ENCODE measurements at regions not wholly inside any gene's neighbourhood (a gene's known extent, or its start where the extent isn't known, plus 50 kb on each side); places are given as distances from the start of the nearest gene placed in this dataset.

DNA sequence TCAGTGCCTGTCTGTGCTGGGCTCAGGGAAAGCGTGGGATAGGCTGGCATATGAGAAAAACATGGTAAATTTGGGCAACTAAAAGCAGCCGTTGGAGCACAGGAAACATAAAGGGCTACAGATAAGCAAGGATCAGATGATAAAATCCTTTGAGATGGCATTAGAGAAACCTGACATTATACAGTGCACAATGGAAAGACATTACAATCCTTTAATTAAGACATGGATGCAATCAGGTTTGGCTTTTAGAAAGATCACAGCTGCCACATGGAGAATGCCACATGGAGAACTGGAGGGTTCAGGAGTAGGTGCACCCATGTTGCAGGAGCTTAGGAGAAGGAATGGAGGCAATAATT, 117.3 kb downstream of the CDC42EP3 start:
- Histone ChIP-seq H4K91ac (ENCODE audit: insufficient read depth, low read depth, low read length) (no peak overlapping the region), H2AK9ac (replicated peaks; ENCODE audit: low read depth, low read length, poor library complexity) (no peak overlapping the region), H2AFZ (replicated peaks; ENCODE audit: low read length, poor library complexity) (no peak overlapping the region), H4K20me1 (ENCODE audit: insufficient read depth, low read length) (no peaks in the 10 kb centered on the region), H4K8ac (ENCODE audit: low read depth in 2 of 2, low read length in 2 of 2) (no peak overlapping the region), H2BK15ac (ENCODE audit: low read depth, low read length) (no peak overlapping the region), H3K27ac (ENCODE audit: insufficient read depth, low read length) (no peak overlapping the region), H3K9me1 (ENCODE audit: insufficient read depth, low read length) (no peaks in the 10 kb centered on the region; the same call in 1 of the 2 replicates), H3K79me1 (ENCODE audit: low read depth in 1 of 2, low read length in 2 of 2) (no peaks in the 10 kb centered on the region), H3K18ac (ENCODE audit: low read depth, low read length) (no peak overlapping the region), H2BK20ac (ENCODE audit: low read depth, low read length) (no peak overlapping the region), H3K9ac (ENCODE audit: low read depth, low read length) (no peak overlapping the region), H3K56ac (ENCODE audit: extremely low read depth, insufficient read depth, low read length) (no peak overlapping the region), H3K4me3 (ENCODE audit: insufficient read depth, low read depth, low read length) (no peak overlapping the region), H3K36me3 (ENCODE audit: control insufficient read depth, insufficient read depth, low read length) (no peaks in the 10 kb centered on the region), H3K27me3 (ENCODE audit: control insufficient read depth, insufficient read depth, low read length) (0 out of 2 replicates have a peak, but pooled peaks cover 1% of the 10 kb centered on the region), H3K4ac (ENCODE audit: low read depth, low read length) (no peak overlapping the region), H3K4me1 (ENCODE audit: control insufficient read depth, insufficient read depth, low read length) (no peaks in the 10 kb centered on the region), H3K9me3 (ENCODE audit: control insufficient read depth, insufficient read depth, low read length) (no peaks in the 10 kb centered on the region), H3K23ac (ENCODE audit: low read depth, low read length) (no peak overlapping the region), H2AK5ac (ENCODE audit: low read depth, low read length) (no peak overlapping the region), H2BK5ac (ENCODE audit: low read depth, low read length, poor library complexity, severe bottlenecking) (no peak overlapping the region), H4K5ac (ENCODE audit: low read depth, low read length) (no peak overlapping the region), H3K14ac (replicated peaks; ENCODE audit: low read depth, low read length) (no peak overlapping the region), H2BK120ac (ENCODE audit: low read depth, low read length) (no peak overlapping the region), H3K4me2 (ENCODE audit: low read depth, low read length) (no peak overlapping the region)
- POLR2A ChIA-PET (ENCODE audit: unreplicated experiment), result no interaction called here
- ATAC-seq (ENCODE audit: low read depth), result no peak
- in situ Hi-C loops (cut with MboI; ENCODE audit: low sequenced_read_pairs), result no loop called here
- dilution Hi-C loops (cut with HindIII; ENCODE audit: low sequenced_read_pairs, unreplicated experiment), result no loop called here
- BruUV-seq (replicated peaks), result no TSS peak
- WGBS, 2 experiments (ENCODE audit: extremely low coverage in 2 of 2, insufficient read length in 1 of 2), result no CpG with 5 or more reads among the region's 2 CpGs
- DNase-seq, result no peak
- TF ChIP-seq, protein P1, sequence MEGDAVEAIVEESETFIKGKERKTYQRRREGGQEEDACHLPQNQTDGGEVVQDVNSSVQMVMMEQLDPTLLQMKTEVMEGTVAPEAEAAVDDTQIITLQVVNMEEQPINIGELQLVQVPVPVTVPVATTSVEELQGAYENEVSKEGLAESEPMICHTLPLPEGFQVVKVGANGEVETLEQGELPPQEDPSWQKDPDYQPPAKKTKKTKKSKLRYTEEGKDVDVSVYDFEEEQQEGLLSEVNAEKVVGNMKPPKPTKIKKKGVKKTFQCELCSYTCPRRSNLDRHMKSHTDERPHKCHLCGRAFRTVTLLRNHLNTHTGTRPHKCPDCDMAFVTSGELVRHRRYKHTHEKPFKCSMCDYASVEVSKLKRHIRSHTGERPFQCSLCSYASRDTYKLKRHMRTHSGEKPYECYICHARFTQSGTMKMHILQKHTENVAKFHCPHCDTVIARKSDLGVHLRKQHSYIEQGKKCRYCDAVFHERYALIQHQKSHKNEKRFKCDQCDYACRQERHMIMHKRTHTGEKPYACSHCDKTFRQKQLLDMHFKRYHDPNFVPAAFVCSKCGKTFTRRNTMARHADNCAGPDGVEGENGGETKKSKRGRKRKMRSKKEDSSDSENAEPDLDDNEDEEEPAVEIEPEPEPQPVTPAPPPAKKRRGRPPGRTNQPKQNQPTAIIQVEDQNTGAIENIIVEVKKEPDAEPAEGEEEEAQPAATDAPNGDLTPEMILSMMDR (conservative IDR thresholded peaks at IDR 0.05; ENCODE audit: low read depth, low read length), result no peak
- TF ChIP-seq MXI1 (IDR thresholded peaks at IDR 0.05; ENCODE audit: borderline replicate concordance, low read depth, low read length), result no peak
- TF ChIP-seq, protein P2, sequence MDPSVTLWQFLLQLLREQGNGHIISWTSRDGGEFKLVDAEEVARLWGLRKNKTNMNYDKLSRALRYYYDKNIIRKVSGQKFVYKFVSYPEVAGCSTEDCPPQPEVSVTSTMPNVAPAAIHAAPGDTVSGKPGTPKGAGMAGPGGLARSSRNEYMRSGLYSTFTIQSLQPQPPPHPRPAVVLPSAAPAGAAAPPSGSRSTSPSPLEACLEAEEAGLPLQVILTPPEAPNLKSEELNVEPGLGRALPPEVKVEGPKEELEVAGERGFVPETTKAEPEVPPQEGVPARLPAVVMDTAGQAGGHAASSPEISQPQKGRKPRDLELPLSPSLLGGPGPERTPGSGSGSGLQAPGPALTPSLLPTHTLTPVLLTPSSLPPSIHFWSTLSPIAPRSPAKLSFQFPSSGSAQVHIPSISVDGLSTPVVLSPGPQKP (IDR thresholded peaks at IDR 0.05; ENCODE audit: borderline replicate concordance, low read depth, low read length), result no peak
- TF ChIP-seq MAFK (IDR thresholded peaks at IDR 0.05; ENCODE audit: low read depth, low read length), result no peak
- no peak for TF ChIP-seq SMC3 (IDR thresholded peaks at IDR 0.05; ENCODE audit: low read depth, low read length)
- no peak for TF ChIP-seq POLR2A (IDR thresholded peaks at IDR 0.05; ENCODE audit: low read depth, low read length)
- no peak for TF ChIP-seq CHD1 (IDR thresholded peaks at IDR 0.05; ENCODE audit: low read depth, low read length)
- no peak for TF ChIP-seq RCOR1 (IDR thresholded peaks at IDR 0.05; ENCODE audit: insufficient replicate concordance, low read length)
- no peak for TF ChIP-seq FOS (IDR thresholded peaks at IDR 0.05; ENCODE audit: low read depth, low read length)
- TF ChIP-seq MAZ (IDR thresholded peaks at IDR 0.05; ENCODE audit: borderline replicate concordance, low read depth, low read length), result no peak
- no peak for TF ChIP-seq RAD21 (IDR thresholded peaks at IDR 0.05; ENCODE audit: low read length)
- TF ChIP-seq CEBPB (IDR thresholded peaks at IDR 0.05; ENCODE audit: low read depth, low read length), result no peak
- TF ChIP-seq NFE2L2 (IDR thresholded peaks at IDR 0.05; ENCODE audit: low read depth, low read length), result no peak
- TF ChIP-seq, protein P3, sequence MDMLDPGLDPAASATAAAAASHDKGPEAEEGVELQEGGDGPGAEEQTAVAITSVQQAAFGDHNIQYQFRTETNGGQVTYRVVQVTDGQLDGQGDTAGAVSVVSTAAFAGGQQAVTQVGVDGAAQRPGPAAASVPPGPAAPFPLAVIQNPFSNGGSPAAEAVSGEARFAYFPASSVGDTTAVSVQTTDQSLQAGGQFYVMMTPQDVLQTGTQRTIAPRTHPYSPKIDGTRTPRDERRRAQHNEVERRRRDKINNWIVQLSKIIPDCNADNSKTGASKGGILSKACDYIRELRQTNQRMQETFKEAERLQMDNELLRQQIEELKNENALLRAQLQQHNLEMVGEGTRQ (IDR thresholded peaks at IDR 0.05; ENCODE audit: low read depth, low read length), result no peak
- no peak for TF ChIP-seq BHLHE40 (IDR thresholded peaks at IDR 0.05; ENCODE audit: low read depth, low read length)
- no peak for TF ChIP-seq RFX5 (IDR thresholded peaks at IDR 0.05; ENCODE audit: low read depth, low read length)
- intact Hi-C loops (cut with micrococcal nuclease), result no loop called here
- CTCF ChIA-PET, result no interaction called here

Data from IMR-90 (cell line).